Activated CD4-positive, alpha-beta T cell treated with anti-CD3 and anti-CD28 coated beads, Interleukin-2, amount 50 U/mL, for 48 hours (primary cell): ENCODE measurements at regions not wholly inside any gene's neighbourhood (a gene's known extent, or its start where the extent isn't known, plus 50 kb on each side); places are given as distances from the start of the nearest gene placed in this dataset.

ENCODE experiments used
- DNase-seq, 2 experiments: peaks; one replicate each; pipeline ENCODE4 v3.0.0-alpha.2; 2020

DNA sequence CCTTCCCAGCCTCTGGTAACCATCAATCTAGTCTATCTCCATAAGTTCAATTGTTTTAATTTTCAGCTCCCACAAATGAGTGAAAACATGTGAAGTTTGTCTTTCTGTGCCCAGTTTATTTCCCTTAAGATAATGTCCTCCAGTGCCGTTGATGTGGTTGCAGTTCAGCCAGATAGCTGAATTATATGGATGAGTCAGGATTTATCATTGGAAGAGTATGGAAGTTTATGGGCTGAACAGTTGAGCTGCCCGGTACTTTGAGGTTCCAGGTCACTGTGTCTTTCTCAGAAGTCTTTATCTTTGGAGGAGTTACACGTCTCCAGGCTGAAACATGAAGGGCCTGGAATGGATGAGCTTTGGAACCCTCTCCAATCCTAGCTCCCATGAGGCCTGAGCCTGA, 120.1 kb downstream of the ASCL4 start:
- DNase-seq, result no peak

DNA sequence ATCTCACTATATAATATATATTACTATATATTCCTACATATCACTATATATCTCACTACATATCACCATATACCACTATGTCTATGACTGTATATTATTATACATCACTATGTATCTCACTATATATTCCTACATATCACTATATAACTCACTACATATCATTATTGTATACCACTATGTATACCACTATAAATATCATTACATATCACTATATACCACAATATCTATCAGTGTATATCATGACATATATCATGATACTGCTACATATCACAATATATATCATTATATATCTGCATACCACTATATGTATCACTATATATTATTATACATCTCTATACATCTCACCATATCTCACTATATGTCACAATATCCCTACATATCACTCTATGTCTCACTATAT, 121.5 kb downstream of the ASCL4 start:
- DNase-seq, result no peak

DNA sequence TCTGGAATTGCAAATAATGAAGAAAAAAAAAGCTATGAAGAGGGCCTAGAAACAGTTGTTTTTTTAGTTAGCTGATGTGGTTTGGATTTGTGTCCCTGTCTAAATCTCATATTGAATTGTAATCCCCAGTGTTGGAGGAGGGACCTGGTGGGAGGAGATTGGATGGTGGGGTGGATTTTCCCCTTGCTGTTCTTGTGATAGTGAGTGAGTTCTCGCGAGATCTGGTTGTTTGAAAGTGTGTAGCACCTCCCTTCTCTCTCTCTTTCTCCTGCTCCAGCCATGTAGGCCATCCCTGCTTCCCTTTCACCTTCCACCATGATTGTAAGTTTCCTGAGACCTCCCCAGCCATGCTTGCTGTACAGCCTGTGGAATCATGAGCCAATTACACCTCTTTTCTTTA, 126.1 kb downstream of the ASCL4 start:
- DNase-seq, result no peak

DNA sequence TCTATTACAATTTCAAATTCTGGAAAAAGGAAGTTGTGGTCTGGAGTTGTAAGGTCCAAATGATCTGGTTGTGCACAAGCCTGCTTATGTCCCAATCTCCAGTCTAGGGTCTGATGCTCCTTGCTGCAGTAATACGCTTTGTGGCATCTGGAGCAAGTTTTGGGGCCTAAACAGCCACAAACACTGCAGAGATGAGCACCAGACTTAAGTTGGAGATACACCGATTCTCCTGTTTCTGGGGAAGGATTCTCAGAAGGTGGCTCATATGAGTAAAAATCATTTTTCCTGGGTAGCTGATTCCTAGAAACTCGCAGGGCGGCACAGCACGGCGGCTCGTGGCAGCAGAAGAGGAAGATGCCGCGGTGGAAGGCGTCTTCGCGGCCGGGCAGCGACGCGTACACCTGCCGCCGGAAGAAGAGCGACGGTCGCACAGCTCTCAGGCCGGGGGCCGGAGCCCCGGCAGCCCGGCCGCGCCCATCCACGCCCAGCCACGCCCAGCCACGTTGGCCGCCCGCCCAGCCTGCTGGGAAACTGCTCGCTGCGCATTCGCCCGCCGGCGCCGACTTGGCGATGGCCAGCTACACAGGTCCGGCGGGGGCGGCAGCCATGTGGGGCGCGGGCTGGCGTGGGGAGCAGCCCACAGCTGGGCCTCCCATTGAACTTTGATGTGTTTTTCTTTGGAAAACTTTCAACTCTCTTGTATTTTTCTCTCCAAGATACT, 129.0 kb downstream of the ASCL4 start:
- peak; percentile 77 to 83 for DNase-seq

DNA sequence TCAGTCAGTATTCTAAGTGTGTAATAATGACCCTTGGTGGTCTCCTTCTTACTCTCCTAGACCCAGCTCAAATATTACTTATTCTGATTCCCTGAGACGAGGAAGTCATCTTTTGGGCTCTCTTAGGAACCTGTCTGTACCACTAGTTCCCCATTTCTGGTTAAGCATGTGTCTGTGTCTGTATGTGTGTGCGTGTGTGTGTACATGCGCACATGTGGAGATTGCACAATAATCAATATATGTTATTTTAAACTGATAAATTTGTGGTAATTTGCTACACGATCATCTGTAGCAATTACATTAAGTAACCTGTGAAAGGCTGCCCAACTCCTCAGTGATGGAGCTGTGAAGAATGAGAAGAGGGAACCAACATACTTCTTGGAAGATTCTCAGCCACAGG, 132.2 kb downstream of the ASCL4 start:
- no peak for DNase-seq

DNA sequence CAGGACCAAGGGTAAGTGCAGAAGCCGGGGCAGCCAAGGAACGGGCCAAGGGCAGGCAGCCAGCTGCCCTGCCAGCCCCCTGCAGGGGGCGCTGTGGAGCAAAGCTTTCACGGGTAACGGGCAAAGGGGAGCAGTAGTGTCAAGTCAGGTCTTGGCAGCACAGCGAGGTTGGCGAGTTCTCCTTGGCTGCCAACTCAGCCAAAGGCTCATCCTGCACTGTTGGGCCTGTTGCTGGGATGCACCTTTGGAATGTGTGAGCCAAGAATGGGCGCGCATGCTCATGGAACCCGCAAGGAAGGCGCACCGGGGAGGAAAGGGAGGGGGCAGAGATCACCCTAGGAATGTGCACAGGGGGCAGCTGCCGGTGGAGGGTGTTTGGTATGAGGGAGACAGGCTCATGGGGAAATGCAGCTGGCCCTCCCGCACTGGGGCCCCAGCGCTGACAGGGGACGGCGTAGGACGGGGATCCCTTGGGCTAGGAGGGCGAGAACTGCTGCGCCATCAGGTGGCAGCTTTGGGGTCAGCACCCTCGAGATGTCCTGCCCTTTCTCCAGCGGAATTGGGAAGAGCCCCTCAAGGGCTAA, 138.0 kb downstream of the ASCL4 start:
- peak; percentile 74 to 79 for DNase-seq

DNA sequence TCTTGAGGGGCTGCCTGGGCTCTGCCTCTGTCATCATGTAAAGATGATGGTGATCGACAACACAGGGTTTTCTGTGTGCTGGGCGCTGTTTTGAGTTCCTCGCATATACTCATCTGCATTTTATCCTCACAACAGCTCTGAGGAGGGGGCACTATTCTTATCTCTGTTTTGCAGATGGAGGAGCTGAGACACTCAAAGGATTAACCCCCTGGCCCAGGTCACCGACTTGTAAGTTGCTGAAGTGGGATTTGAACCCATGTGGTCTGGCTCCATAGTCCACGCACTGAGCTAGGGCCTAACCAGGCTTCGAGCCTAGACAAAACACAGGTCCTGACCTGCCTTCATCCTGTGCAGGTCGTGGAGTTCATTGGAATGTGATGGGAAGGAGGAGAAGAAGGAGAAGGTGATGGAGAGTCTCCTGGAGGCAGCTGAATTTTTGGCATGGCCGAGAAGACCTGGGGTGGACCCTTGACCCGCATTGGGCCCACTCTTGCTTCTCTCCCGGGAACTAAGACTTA, 140.0 kb downstream of the ASCL4 start:
- no peak for DNase-seq

DNA sequence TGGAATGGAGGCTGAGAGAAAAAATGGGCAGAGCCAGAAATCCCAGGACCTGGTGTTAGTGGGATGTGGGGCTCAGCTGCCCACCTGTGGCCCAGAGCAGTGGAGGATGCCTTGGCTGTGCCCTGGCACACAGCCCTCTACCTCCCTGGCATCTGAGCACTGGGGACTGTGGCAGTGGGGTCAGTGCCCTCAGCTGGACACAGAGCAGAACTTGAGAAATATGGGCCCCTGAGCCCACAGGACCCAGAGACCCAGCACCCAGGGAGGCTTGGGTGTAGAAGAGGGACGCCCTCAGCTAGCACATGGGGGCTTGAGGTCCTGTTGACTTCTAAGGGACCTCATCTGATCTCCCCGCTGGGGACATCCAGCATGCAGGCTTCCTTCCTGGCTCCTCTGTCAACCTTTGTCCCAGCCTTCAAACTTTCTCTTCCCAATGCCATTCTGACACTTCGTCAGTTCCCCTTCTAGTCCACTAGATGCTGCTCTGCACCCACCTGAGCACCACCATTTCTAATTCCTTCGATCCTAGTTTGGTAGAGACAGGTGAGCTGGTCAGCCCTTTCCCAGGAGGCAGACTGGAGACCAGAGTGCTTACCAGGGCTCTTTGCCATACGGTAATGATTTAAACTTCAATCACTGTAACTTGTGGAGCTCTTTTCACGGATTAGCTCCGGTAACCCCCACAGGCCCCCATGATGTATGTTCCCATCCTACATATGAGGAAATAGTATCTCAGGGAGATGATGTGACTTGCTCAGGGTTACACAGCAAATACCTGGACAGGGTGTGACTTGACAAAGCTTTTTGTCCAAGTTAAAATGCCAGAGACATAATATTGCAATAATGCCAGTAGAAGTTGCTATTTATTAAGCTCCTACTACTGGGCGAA, 143.7 kb downstream of the ASCL4 start:
- no peak for DNase-seq

DNA sequence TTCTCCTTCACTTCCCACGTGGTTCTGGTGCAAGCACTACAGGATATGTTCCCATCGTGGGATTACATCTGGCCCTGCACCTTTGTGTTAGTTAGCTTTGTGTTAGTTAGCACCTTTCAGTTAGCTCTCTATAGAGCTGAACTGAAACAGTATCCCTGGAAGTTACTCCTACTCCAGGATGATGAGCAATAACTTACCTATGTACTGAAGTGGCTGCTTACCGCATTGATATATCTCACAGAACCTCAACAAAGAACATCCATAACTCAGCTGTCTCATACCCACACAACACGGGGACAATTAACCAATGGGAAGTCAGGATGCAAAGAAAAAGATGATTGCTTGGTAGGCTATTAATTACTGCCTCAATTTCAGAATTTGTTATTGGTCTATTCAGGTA, 146.6 kb downstream of the ASCL4 start:
- DNase-seq, result no peak

DNA sequence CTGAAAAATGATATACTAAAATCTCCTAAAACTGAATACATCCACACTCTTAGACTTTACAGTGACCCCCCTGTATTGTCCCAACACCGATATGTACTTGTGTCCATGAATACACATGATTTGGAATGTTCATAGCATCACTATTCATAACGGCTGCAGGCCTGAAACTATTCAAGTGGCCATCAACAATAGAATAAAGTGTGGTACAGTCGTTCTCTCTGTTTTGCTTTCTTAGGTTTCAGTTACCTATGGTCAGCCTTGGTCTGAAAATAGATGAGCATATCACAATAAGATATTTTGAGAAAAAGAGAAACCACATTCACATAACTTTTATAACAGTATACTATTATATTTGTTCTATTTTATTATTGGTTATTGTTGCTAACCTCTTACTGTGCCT, 150.6 kb downstream of the ASCL4 start:
- DNase-seq, result no peak

DNA sequence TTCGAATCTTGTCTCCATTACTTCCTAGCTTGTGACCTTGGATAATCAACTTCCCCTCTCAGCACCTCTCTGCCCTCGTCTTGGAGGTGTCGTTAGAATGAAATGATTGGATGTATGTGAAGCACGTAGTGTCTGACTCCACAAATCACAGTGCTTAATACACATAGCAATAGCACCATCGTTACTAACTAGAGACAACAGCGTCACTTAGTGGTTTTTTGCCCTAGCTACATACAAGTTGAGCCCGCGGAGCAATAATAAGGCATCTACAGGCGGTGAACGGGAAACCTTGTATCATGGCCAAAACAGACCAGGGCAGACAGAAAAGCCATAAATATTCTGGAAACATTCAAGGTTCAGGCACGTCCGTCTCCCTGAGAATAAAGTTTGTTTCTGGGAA, 154.9 kb downstream of the ASCL4 start:
- DNase-seq, result no peak

DNA sequence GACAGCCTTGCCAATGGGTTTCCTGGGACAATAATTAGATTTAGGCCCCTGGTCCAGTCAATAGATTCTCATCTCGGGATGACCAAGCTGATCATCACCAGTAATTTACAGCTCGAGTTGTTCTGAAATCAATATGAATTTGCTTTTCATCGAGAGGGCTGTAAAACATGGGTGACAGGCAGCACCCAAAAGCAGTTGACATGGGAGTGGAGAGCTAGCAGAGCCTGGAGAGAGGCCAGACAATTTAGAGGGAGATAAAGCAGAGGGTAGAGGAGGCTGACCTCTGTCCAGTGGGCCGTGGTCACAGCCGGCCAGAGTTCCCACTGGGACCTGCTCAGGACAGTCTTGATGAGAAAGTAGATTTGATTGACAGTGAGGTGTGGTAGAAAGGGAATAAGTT, 157.3 kb downstream of the ASCL4 start:
- DNase-seq, result no peak

DNA sequence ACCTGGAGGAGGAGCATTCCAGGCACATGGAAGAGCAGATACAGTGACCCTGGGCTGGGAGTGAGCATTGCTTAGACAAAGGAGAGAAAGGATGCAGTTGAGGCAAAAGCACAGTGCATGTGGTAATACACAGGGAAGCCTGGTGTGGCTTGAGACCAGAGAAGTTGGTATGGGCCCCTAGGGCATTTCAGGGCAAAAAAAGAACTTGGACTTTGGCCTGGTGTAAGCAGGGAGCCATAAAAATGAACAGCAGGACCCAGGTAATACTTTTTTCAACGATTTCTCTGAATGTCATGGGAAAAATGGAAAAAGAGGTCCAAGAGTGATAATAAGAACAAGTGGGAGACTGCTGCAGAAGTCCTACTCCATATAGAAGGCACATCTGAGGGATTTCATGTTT, 163.9 kb downstream of the ASCL4 start:
- no peak for DNase-seq

DNA sequence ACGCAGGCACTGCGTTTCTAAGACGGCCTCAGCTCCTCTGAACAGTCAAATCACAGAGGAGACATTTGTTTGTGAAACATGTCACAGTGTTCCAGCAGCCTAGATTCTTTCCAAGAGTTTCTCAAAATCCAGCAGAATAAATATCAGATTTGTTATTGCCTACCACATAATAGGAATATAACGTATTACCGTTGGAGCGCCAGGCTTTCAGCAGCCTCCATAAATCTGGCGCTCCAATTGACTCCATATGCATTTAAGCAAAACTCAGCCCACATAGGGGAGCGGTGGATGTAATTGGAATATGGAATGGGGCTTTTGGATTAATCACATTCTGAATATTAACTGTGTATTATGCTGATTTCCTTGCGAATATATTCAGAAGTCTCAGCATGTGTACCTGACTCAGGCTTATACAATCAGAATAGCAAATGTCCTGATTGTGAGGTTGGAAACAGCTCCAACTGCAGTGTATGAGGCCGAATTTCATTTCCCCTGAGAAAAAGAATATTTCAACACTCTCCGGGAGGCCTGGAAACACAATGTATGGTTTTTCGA, 174.0 kb downstream of the ASCL4 start:
- no peak for DNase-seq

DNA sequence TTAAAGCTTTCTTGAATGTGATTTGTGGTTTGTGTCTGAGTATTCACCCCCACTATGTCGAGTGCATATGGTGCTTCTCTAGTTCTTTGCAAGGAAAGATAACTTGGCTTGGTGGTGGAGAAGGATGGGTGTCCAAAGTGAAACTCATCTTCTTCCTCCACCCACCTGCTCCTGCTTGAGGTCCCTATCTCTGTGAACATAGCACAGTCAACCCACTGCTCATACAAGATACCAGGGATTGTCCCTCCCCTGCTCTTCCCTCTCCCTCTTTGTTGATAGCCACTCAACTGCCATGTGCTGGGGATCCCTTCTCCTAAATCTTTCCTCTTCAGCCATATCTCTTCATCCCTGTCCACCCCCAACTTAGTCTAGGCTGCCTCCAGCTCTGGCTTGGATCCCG, 176.5 kb downstream of the ASCL4 start:
- no peak for DNase-seq

DNA sequence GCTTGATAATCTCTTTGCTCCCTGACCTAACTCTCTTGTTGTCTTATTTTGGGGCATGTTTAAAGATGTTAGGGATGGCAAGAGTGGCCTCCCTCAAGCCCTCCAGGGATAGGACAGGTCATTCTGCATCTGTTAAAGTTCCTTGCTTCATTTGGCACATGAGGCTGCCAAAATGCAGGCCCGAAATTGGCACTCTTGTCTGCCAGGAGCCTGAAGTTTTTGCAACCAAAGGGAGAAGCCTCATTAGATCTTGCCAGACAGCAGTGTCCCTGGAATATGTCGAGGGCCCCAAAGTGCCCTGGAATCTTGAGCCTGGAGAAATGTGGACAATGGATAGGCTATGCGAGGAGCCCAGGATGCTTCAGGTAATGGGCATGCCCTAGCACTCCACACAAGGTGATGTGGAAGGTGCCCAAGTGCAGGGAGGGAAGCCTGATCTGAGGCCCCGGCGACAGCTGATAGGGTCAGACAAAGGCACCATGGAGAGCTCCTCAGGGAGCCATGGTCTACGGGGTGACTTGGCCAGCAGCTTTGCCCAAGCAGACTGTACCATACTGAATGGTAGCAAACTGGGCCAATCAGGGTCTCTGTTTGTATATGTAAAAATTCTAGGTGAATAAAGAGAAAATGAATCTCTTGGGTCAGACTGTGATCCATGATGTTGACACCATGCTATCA, 173.0 kb upstream of the WSCD2 start:
- DNase-seq, result no peak

DNA sequence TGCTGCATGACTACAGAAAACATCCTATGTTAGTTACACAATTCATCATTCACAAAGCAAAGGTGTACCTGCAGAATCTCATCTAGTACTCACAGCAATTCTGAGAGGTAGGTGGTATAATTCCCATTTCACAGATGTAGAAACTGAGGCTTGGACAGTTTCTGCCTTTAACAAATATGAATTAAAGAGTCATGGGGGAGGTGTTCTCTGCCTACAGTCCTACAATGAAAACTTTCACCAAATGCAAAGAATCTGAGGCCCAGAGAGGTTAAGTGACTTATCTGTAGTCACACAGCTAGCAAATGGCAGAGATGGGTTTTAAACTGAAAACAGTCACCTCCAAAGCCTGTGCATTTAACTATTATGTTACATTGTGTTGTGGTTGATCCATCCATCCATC, 171.6 kb upstream of the WSCD2 start:
- DNase-seq, result no peak

DNA sequence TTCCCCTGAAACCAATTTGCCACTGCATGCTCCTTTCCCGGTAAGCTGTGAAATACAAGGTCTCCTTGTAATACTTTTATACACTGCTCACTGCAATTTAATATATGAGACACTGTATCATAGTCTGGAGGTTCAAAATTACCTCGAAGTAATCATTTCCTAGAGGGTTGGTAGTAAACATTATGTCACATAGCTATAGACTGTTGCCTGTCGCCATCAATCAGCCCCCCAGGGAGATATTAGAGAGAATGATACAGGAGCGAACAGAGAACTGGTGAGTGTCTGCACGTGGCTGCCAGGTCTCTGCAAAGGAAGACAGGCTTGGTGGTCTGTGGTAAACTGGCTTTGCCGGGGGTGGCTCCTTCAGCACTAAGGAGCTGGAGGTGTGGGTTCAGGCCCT, 165.5 kb upstream of the WSCD2 start:
- DNase-seq, result no peak

DNA sequence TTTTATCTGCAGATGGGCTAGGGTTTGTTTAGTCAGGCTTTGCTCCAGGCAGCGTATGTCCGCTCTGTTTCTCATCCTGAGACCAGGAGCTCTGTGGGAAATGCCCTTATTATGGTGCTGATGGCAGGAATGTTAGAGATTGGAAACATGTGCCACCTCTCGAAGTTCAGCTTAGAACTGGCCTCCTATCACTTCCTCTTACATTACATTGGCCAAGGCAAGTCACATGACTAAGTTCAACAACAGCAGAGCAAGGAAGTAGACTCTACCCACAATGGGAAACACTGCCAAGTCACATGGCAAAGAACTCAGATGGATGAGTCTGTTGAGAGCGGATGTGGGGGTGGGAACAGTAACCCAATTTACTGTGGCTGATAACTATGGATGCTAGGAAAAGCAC, 161.9 kb upstream of the WSCD2 start:
- DNase-seq, result no peak

DNA sequence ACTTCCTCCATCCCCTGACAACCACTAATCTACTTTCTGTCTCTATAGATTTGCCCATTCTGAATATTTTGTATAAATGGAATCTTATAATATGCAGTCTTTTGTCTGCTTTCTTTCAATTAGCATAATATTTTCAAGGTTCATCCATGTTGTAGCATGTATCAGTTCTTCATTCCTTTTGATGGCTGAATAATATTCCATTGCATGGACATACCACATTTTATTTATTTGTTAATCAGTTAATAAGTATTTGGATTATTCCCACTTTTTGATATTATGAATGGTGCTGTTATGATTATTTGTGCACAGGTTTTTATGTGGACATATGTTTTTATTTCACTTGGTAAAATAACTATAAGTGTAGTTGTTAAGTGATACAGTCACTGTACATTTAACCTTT, 155.1 kb upstream of the WSCD2 start:
- DNase-seq, result no peak

DNA sequence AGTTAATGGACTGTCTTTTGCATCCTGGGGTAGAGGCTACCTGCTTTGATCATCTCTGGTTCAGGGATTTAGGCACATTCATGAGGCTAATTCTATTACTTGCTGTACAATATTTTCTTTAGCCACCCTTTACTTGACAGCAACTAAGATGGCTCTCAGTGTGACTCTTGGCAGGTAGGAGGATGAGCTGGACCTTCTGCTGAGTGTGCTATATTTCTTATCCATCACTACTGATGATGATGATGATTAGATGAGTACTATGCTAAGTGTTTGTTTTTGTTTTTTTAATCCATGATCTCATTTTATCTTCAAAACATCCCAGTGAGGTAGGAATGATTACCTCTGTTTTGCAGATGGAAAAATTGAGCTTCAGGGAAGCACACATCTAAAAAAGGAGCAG, 152.8 kb upstream of the WSCD2 start:
- no peak for DNase-seq

DNA sequence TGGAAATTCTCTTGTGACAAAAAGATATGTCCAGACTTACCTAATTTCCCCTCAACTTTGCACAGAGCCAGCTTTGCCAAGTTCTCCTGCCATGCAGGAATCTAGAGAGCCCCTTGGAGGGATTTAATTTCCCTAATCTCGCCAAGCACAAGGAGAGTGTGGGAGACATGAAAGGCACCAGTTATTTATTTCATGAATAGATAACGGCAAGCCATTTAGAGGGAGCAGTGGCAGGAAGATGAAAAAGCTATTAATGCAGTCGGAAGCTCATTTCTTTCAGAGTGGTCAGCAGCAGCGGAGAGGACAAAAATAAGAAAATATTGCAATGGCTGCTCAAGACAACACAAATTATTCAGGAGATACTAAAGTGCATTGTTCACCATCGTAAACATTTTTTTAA, 150.9 kb upstream of the WSCD2 start:
- DNase-seq, result no peak

DNA sequence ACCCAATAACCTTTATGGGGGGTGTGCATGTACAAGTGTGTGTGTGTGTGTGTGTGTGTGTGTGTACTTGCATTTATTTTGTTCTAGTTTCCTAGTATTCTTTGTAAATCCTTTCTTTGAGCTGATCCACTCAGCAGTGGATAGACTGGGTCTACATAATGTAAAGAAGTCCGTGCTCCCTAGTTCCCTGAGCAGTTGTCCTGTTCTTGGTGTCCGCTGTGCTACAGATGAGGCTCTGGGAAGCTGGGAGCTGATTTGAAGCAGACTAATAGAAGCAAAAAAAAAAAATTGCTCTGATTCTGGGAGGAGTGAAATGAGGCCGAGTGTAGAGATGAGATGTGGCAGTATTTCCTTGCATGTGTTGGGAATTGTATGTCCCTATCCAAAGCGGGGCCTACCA, 150.4 kb upstream of the WSCD2 start:
- no peak for DNase-seq
